B cell (primary cell): ENCODE measurements at regions not wholly inside any gene's neighbourhood (a gene's known extent, or its start where the extent isn't known, plus 50 kb on each side); places are given as distances from the start of the nearest gene placed in this dataset.

Experiments used
- ATAC-seq: fragments of 200-7000 bp; cut with Tn5 transposase; one replicate; pipeline ENCODE4 v1.10.0; 2021; ENCODE audit warnings: low read depth, mild to moderate bottlenecking, moderate number of reproducible peaks, moderate library complexity
- CTCF ChIA-PET: fragments of 350-600 bp; sonication (Branson Sonifier 250); formaldehyde crosslinking; loops from one replicate; lab custom pipeline; 2021; ENCODE audit warnings: antibody characterized with exemption, inconsistent platforms; lab: Charles Lee
- POLR2A ChIA-PET: fragments of 350-600 bp; sonication (Branson Sonifier 250); formaldehyde crosslinking; loops from one replicate; lab custom pipeline; 2021; ENCODE audit warnings: antibody characterized with exemption; lab: Charles Lee
- DNase-seq: peaks from one replicate; pipeline ENCODE4 v3.0.0; 2013
- H2AFZ ChIP-seq: 2 replicates; pipeline ENCODE4 v1.6.1; 2012; ENCODE audit warnings: mild to moderate bottlenecking, low read depth, low read length; ENCODE audit not compliant: insufficient read depth, poor library complexity, severe bottlenecking
- H3K27ac ChIP-seq, 2 donors: 1 replicate in 1 of 2; 2 replicates in 1 of 2; pipeline ENCODE4 v1.5.1; 2012 to 2013; ENCODE audit warnings: low read length in 2 of 2, mild to moderate bottlenecking in 2 of 2, moderate library complexity in 1 of 2
- H3K27me3 ChIP-seq, 4 experiments: fragments of 200-600 bp in 1 of 4; sonication (generic) in 1 of 4; replicated peaks in 1 of 4; 1 replicate in 2 of 4; 2 replicates in 2 of 4; pipeline versions ENCODE4 v1.6.1 to v1.7.0; 2013 to 2016; ENCODE audit warnings: low read length in 3 of 4, mild to moderate bottlenecking in 2 of 4, mixed read lengths in 1 of 4, moderate library complexity in 1 of 4; ENCODE audit not compliant: insufficient read depth in 4 of 4, control insufficient read depth in 3 of 4; ENCODE audit errors: control extremely low read depth in 1 of 4
- H3K36me3 ChIP-seq, 2 experiments: replicated peaks in 1 of 2; 1 replicate in 1 of 2; 2 replicates in 1 of 2; pipeline versions ENCODE4 v1.6.1 to v1.7.1; 2013; ENCODE audit warnings: low read length in 1 of 2; ENCODE audit not compliant: insufficient read depth in 2 of 2, control insufficient read depth in 1 of 2; ENCODE audit errors: control extremely low read depth in 1 of 2, extremely low read depth in 1 of 2
- H3K4me1 ChIP-seq, 2 donors: fragments of 200-600 bp in 1 of 2; sonication (generic) in 1 of 2; 1 replicate in 1 of 2; 2 replicates in 1 of 2; pipeline versions ENCODE4 v1.5.1 to v1.6.1; 2013 to 2017; ENCODE audit warnings: low read length in 2 of 2; ENCODE audit not compliant: control insufficient read depth in 2 of 2, insufficient read depth in 2 of 2
- H3K4me2 ChIP-seq: replicated peaks from 2 replicates; pipeline ENCODE3; 2012; ENCODE audit warnings: mild to moderate bottlenecking, low read depth, low read length; ENCODE audit not compliant: poor library complexity, severe bottlenecking
- H3K4me3 ChIP-seq, 5 experiments: fragments of 200-600 bp in 1 of 5; sonication (generic) in 1 of 5; 1 replicate in 3 of 5; 2 replicates in 2 of 5; pipeline versions ENCODE4 v1.5.1 to v1.7.0; 2011 to 2016; ENCODE audit warnings: low read length in 4 of 5, mild to moderate bottlenecking in 4 of 5, low read depth in 2 of 5, control low read depth in 1 of 5, moderate library complexity in 1 of 5; ENCODE audit not compliant: insufficient read depth in 1 of 5; ENCODE audit errors: control extremely low read depth in 1 of 5, extremely low read depth in 1 of 5
- H3K79me2 ChIP-seq: fragments of 200-600 bp; sonication (generic); one replicate; pipeline ENCODE4 v1.6.0; 2016; ENCODE audit warnings: low read length; ENCODE audit not compliant: control insufficient read depth, insufficient read depth
- H3K9ac ChIP-seq: fragments of 200-600 bp; sonication (generic); 2 replicates; pipeline ENCODE4 v1.6.1; 2017; ENCODE audit warnings: mild to moderate bottlenecking, low read length, moderate library complexity
- H3K9me3 ChIP-seq, 3 donors: one replicate each; pipeline versions ENCODE4 v1.6.1 to v1.7.1; 2013; ENCODE audit warnings: low read length in 2 of 3; ENCODE audit not compliant: control insufficient read depth in 2 of 3, insufficient read depth in 1 of 3; ENCODE audit errors: control extremely low read depth in 1 of 3
- H4K20me1 ChIP-seq: 2 replicates; pipeline ENCODE4 v1.6.0; 2012; ENCODE audit warnings: mild to moderate bottlenecking, low read length; ENCODE audit not compliant: insufficient read depth, control insufficient read depth, poor library complexity, severe bottlenecking
- H3K27ac Mint-ChIP-seq: one replicate; pipeline ENCODE4 v1.8.0; 2021; ENCODE audit warnings: mixed read lengths
- H3K27me3 Mint-ChIP-seq: one replicate; pipeline ENCODE4 v1.8.0; 2021; ENCODE audit warnings: mixed read lengths
- H3K4me1 Mint-ChIP-seq: one replicate; pipeline ENCODE4 v1.8.0; 2021; ENCODE audit warnings: mixed read lengths
- H3K4me3 Mint-ChIP-seq: one replicate; pipeline ENCODE4 v1.8.0; 2021; ENCODE audit warnings: mixed read lengths
- H3K9me3 Mint-ChIP-seq: one replicate; pipeline ENCODE4 v1.8.0; 2022; ENCODE audit warnings: mixed read lengths; ENCODE audit not compliant: insufficient read depth
- EZH2 ChIP-seq: IDR thresholded peaks from 2 replicates; pipeline ENCODE4 v1.6.1; 2012; ENCODE audit warnings: borderline replicate concordance, low read depth, mild to moderate bottlenecking, moderate library complexity, low read length; ENCODE audit not compliant: insufficient read depth, poor library complexity, severe bottlenecking
- WGBS: methylation state at CpG from one replicate; pipeline ENCODE4 v1.1.5; 2013; ENCODE audit warnings: missing lambda C conversion rate; ENCODE audit not compliant: insufficient coverage; 5-methylcytosine and 5-hydroxymethylcytosine counted together
- intact Hi-C: fragments of 100-400 bp; cut with micrococcal nuclease; formaldehyde crosslinking; loops from one replicate; pipeline ENCODE4 v1.10.0; 2022
- TF ChIP-seq, protein P1 (sequence below): fragments of 200-600 bp; IDR thresholded peaks from one replicate; pipeline ENCODE4 v1.8.0; 2022; ENCODE audit warnings: antibody characterized with exemption, mild to moderate bottlenecking

DNA sequence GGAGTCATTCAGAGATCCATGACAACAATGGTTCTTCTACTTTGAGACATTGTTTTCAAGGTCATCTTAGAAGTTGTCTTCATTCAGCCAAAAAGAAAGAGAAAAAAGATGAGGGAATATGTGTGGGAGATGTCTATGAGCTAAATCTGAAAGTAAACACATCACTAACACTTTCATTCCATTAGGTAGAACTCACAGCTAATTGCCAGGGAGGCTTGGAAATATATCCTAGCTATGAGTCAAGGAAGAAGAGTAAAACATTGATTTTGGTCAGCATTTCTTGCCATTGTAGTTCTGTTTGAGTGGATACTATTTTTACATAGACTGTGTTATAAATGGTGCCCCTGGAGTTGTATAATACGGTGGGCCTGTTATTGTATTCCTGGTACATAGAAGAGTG lies 316.4 kb upstream of the MYOCD start:
- Mint-ChIP-seq H3K9me3 (no peaks in the 10 kb centered on the region), H3K27ac (no peak overlapping the region), H3K4me3 (no peak overlapping the region), H3K27me3 (no peaks in the 10 kb centered on the region), H3K4me1 (no peaks in the 10 kb centered on the region)
- Histone ChIP-seq H3K9ac (no peak overlapping the region), H3K4me2 (no peak overlapping the region), H3K4me1 (no peaks in the 10 kb centered on the region), H3K27ac (no peak overlapping the region), H4K20me1 (no peaks in the 10 kb centered on the region), H3K79me2 (no peaks in the 10 kb centered on the region), H3K27me3 (no peaks in the 10 kb centered on the region), H3K36me3 (no peaks in the 10 kb centered on the region), H3K9me3 (peaks cover 0 to 3% (median 0%) of the 10 kb centered on the region in 3 donors), H3K4me3 (no peak overlapping the region), H2AFZ (no peak overlapping the region)
- intact Hi-C loops, result no loop called here
- TF ChIP-seq, protein P1, sequence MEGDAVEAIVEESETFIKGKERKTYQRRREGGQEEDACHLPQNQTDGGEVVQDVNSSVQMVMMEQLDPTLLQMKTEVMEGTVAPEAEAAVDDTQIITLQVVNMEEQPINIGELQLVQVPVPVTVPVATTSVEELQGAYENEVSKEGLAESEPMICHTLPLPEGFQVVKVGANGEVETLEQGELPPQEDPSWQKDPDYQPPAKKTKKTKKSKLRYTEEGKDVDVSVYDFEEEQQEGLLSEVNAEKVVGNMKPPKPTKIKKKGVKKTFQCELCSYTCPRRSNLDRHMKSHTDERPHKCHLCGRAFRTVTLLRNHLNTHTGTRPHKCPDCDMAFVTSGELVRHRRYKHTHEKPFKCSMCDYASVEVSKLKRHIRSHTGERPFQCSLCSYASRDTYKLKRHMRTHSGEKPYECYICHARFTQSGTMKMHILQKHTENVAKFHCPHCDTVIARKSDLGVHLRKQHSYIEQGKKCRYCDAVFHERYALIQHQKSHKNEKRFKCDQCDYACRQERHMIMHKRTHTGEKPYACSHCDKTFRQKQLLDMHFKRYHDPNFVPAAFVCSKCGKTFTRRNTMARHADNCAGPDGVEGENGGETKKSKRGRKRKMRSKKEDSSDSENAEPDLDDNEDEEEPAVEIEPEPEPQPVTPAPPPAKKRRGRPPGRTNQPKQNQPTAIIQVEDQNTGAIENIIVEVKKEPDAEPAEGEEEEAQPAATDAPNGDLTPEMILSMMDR, result no peak
- TF ChIP-seq EZH2, result no peak
- no peak for DNase-seq
- ATAC-seq, result no peak
- 100% methylated on average over 1 of the region's 1 CpG for whole genome bisulfite sequencing
- CTCF ChIA-PET, result no interaction called here
- POLR2A ChIA-PET, result no interaction called here

DNA sequence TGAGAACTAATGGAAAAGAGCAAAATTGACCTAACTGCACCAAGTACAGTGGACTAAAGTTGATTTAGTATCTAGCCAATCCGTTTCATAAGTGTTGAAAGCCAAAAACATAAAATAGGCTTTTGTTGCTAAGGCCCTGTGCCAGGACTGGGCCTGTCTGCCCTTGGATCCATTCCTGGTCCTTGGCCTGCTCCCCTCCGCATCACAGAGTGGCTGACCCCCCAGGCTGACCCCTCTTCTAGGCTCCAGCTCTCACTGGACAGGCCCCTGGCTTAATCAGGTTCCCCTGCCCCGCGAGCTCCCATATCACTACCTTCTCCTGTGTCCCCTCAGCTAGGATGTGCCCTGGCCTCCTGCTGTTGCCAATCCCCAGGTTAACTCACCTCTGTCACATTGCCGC lies 313.6 kb upstream of the MYOCD start:
- no peaks in the 10 kb centered on the region for H3K27me3 Mint-ChIP-seq
- H3K9me3 Mint-ChIP-seq, result no peaks in the 10 kb centered on the region
- Histone ChIP-seq H3K27ac (no peak overlapping the region), H3K4me1 (no peaks in the 10 kb centered on the region), H3K79me2 (no peaks in the 10 kb centered on the region), H2AFZ (no peak overlapping the region), H3K9me3 (peaks cover 0 to 7% (median 0%) of the 10 kb centered on the region in 3 donors), H3K27me3 (no peaks in the 10 kb centered on the region), H3K9ac (no peak overlapping the region), H3K4me3 (no peak overlapping the region), H3K4me2 (no peak overlapping the region), H4K20me1 (no peaks in the 10 kb centered on the region), H3K36me3 (no peaks in the 10 kb centered on the region)
- 99% methylated on average over 5 of the region's 5 CpGs for WGBS
- H3K4me3 Mint-ChIP-seq, result no peak overlapping the region
- DNase-seq (no peak), ATAC-seq (no peak)
- H3K4me1 Mint-ChIP-seq, result no peaks in the 10 kb centered on the region
- POLR2A ChIA-PET, result no interaction called here
- CTCF ChIA-PET, result no interaction called here
- no peak overlapping the region for H3K27ac Mint-ChIP-seq
- intact Hi-C loops, result no loop called here
- TF ChIP-seq, protein P1, result no peak
- TF ChIP-seq EZH2, result no peak
